SU-DHL-6 (cell line): ENCODE measurements at regions not wholly inside any gene's neighbourhood (a gene's known extent, or its start where the extent isn't known, plus 50 kb on each side); places are given as distances from the start of the nearest gene placed in this dataset.

Source experiments
- H2AFZ ChIP-seq: fragments of 200-600 bp; sonication (generic); 2 replicates; pipeline ENCODE4 v1.6.1; 2014; ENCODE audit warnings: low read depth, mild to moderate bottlenecking, moderate library complexity, mixed read lengths, antibody characterized with exemption, low read length; ENCODE audit not compliant: severe bottlenecking
- H3F3A ChIP-seq: fragments of 200-600 bp; shearing (Covaris generic); 2 replicates; pipeline ENCODE4 v1.6.0; 2016; ENCODE audit warnings: antibody characterized with exemption, mild to moderate bottlenecking; ENCODE audit not compliant: insufficient read depth
- H3K27ac ChIP-seq: fragments of 200-600 bp; sonication (generic); 2 replicates; pipeline ENCODE4 v1.5.1; 2016; ENCODE audit warnings: low read depth, mild to moderate bottlenecking, low read length, moderate library complexity, mixed read lengths
- H3K27me3 ChIP-seq: fragments of 200-600 bp; sonication (generic), shearing (Covaris generic); 2 replicates; pipeline ENCODE4 v1.6.0; 2014; ENCODE audit warnings: mild to moderate bottlenecking, low read length
- H3K36me3 ChIP-seq: fragments of 200-600 bp; sonication (generic); 2 replicates; pipeline ENCODE4 v1.6.1; 2014; ENCODE audit warnings: mild to moderate bottlenecking, low read length, mixed read lengths
- H3K4me2 ChIP-seq: fragments of 300-600, 200-600 bp; shearing (Covaris generic), sonication (generic); 2 replicates; pipeline ENCODE4 v1.6.0; 2014; ENCODE audit warnings: low read length, low read depth, mild to moderate bottlenecking; ENCODE audit not compliant: poor library complexity, severe bottlenecking
- H3K4me3 ChIP-seq: fragments of 200-600 bp; sonication (generic); 2 replicates; pipeline ENCODE4 v1.5.1; 2014; ENCODE audit warnings: antibody characterized with exemption, low read length, mild to moderate bottlenecking, mixed read lengths; ENCODE audit not compliant: insufficient read depth, poor library complexity, severe bottlenecking
- H3K79me2 ChIP-seq: fragments of 200-600 bp; sonication (generic); 2 replicates; pipeline ENCODE4 v1.6.1; 2014; ENCODE audit warnings: mild to moderate bottlenecking, low read length, moderate library complexity; ENCODE audit not compliant: insufficient read depth
- H3K9ac ChIP-seq: fragments of 200-600 bp; sonication (generic); 2 replicates; pipeline ENCODE4 v1.7.0; 2014; ENCODE audit warnings: mild to moderate bottlenecking, low read length
- H3K9me2 ChIP-seq: fragments of 200-600 bp; sonication (generic); replicated peaks from 2 replicates; pipeline ENCODE4 v1.6.1; 2014; ENCODE audit warnings: low read length; ENCODE audit not compliant: insufficient read depth
- H3K9me3 ChIP-seq: fragments of 200-600 bp; sonication (generic); 2 replicates; pipeline ENCODE4 v1.6.1; 2014; ENCODE audit warnings: low read length, mixed read lengths; ENCODE audit not compliant: insufficient read depth
- H4K20me1 ChIP-seq: fragments of 200-600 bp; sonication (generic); 2 replicates; pipeline ENCODE4 v1.6.1; 2014; ENCODE audit warnings: low read depth, mild to moderate bottlenecking, antibody characterized with exemption, low read length, moderate library complexity, mixed read lengths
- EZH2phosphoT487 ChIP-seq: fragments of 200-600 bp; sonication (generic), shearing (Covaris generic); conservative IDR thresholded peaks from 2 replicates; pipeline ENCODE4 v1.6.1; 2018; ENCODE audit warnings: mild to moderate bottlenecking, antibody characterized with exemption, low read length, moderate library complexity, mixed read lengths
- TF ChIP-seq, protein P1 (sequence below): fragments of 200-600 bp; sonication (generic); IDR thresholded peaks from one replicate; pipeline ENCODE4 v1.5.1; 2017; ENCODE audit warnings: antibody characterized with exemption, mild to moderate bottlenecking, low read length, moderate library complexity; ENCODE audit not compliant: insufficient read depth, poor library complexity, severe bottlenecking

DNA sequence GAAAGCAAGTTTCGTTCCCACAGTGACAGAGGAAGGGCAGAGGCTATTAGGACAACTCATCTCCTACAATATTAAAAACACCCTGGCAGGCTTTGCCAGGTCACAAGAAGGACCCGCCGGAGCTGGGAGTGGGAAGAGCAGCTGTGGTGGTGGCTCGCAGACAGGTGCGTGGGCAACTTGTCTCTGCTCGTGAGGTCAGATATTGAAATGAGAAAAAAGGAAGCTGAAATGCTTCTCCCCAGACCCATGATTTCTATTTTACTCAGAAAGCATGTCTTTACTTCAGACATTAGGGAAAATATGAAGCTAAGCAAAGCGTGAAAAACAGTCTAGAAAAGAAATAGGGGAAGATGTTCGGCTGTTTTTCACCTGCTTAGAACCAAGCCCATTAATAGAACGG, 166.3 kb upstream of the EEF1E1 start:
- H2AFZ ChIP-seq, result no peak overlapping the region
- H3K4me3 ChIP-seq, result no peak overlapping the region
- H3K27ac ChIP-seq, result no peak overlapping the region
- TF ChIP-seq EZH2phosphoT487, result no peak
- TF ChIP-seq, protein P1, sequence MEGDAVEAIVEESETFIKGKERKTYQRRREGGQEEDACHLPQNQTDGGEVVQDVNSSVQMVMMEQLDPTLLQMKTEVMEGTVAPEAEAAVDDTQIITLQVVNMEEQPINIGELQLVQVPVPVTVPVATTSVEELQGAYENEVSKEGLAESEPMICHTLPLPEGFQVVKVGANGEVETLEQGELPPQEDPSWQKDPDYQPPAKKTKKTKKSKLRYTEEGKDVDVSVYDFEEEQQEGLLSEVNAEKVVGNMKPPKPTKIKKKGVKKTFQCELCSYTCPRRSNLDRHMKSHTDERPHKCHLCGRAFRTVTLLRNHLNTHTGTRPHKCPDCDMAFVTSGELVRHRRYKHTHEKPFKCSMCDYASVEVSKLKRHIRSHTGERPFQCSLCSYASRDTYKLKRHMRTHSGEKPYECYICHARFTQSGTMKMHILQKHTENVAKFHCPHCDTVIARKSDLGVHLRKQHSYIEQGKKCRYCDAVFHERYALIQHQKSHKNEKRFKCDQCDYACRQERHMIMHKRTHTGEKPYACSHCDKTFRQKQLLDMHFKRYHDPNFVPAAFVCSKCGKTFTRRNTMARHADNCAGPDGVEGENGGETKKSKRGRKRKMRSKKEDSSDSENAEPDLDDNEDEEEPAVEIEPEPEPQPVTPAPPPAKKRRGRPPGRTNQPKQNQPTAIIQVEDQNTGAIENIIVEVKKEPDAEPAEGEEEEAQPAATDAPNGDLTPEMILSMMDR, result no peak
- no peak overlapping the region for H3K9ac ChIP-seq
- H4K20me1 ChIP-seq, result no peaks in the 10 kb centered on the region
- no peaks in the 10 kb centered on the region for H3F3A ChIP-seq
- H3K79me2 ChIP-seq, result no peaks in the 10 kb centered on the region
- H3K4me2 ChIP-seq, result no peak overlapping the region
- no peaks in the 10 kb centered on the region for H3K9me3 ChIP-seq
- H3K9me2 ChIP-seq, result no peaks in the 10 kb centered on the region
- H3K27me3 ChIP-seq, result no peaks in the 10 kb centered on the region
- H3K36me3 ChIP-seq, result no peaks in the 10 kb centered on the region

DNA sequence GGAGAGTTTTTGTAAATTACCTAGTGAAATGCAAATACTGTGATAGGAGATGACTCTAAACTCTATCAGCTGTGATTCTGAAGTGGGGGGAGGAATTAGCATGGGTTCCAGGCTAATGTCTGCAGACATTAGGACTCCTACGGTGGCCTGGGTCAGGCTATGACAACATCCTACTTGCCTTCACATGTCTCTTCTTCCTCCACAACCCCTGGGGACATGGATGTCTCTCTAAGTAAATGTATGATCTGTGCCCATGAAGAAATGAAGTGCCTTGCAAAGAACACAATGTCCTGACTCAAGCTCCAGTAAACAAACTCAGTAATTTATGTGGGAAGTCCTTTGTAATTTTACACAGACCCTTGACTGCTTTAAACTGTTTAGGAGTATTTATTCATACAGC, 165.8 kb upstream of the EEF1E1 start:
- Histone ChIP-seq H3F3A (no peaks in the 10 kb centered on the region), H3K27me3 (no peaks in the 10 kb centered on the region), H3K4me2 (no peak overlapping the region), H3K36me3 (no peaks in the 10 kb centered on the region), H3K9me2 (no peaks in the 10 kb centered on the region), H2AFZ (no peak overlapping the region), H3K79me2 (no peaks in the 10 kb centered on the region), H4K20me1 (no peaks in the 10 kb centered on the region), H3K4me3 (no peak overlapping the region), H3K27ac (no peak overlapping the region), H3K9ac (no peak overlapping the region), H3K9me3 (no peaks in the 10 kb centered on the region)
- TF ChIP-seq, protein P1, result no peak
- TF ChIP-seq EZH2phosphoT487, result no peak

DNA sequence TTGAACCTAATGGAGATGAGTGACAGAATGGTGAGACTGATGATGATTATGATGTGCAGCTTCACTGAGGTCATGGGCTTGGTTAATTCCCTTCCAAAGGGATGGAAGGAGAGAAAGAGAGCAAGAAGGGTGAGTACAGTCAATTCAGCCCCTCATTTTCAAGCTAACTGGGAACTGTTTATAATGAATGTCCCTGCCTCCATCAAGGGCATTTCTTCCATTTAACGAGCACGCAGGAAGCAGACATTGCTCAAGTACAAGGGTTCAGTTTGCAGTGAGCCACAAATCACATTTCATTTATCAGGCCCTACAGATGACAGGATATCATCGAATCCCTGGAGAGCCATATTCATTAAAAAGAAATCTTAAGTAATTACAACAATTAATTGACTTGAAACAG, 158.3 kb upstream of the EEF1E1 start:
- no peak overlapping the region for H3K27ac ChIP-seq
- no peaks in the 10 kb centered on the region for H4K20me1 ChIP-seq
- no peak overlapping the region for H2AFZ ChIP-seq
- H3F3A ChIP-seq, result no peaks in the 10 kb centered on the region
- TF ChIP-seq, protein P1, result no peak
- TF ChIP-seq EZH2phosphoT487, result no peak
- H3K36me3 ChIP-seq, result no peaks in the 10 kb centered on the region
- H3K9ac ChIP-seq, result no peak overlapping the region
- H3K9me2 ChIP-seq, result no peaks in the 10 kb centered on the region
- no peak overlapping the region for H3K4me3 ChIP-seq
- H3K4me2 ChIP-seq, result no peak overlapping the region
- no peaks in the 10 kb centered on the region for H3K27me3 ChIP-seq
- H3K79me2 ChIP-seq, result no peaks in the 10 kb centered on the region
- no peaks in the 10 kb centered on the region for H3K9me3 ChIP-seq
